H9 (cell line): ENCODE measurements at regions not wholly inside any gene's neighbourhood (a gene's known extent, or its start where the extent isn't known, plus 50 kb on each side); places are given as distances from the start of the nearest gene placed in this dataset.

Experiments used
- DNase-seq: peaks from one replicate; pipeline ENCODE4 v3.0.0-alpha.2; 2017
- H2AFZ ChIP-seq: one replicate; pipeline ENCODE4 v1.6.1; 2013; ENCODE audit warnings: mild to moderate bottlenecking, low read length, control low read depth, moderate library complexity
- H2AK5ac ChIP-seq: 2 replicates; pipeline ENCODE4 v1.6.1; 2013; ENCODE audit warnings: low read length, control low read depth, mixed read lengths; ENCODE audit not compliant: insufficient read length
- H2BK120ac ChIP-seq: one replicate; pipeline ENCODE4 v1.6.1; 2013; ENCODE audit warnings: low read depth, mild to moderate bottlenecking, low read length, control low read depth, inconsistent platforms; ENCODE audit not compliant: poor library complexity, severe bottlenecking
- H2BK12ac ChIP-seq: 2 replicates; pipeline ENCODE4 v1.6.1; 2013; ENCODE audit warnings: low read length, control low read depth, mixed read lengths, low read depth; ENCODE audit not compliant: insufficient read length
- H2BK15ac ChIP-seq: 2 replicates; pipeline ENCODE4 v1.6.1; 2013; ENCODE audit warnings: low read depth, low read length, control low read depth
- H2BK20ac ChIP-seq: one replicate; pipeline ENCODE4 v1.6.1; 2013; ENCODE audit warnings: low read depth, mild to moderate bottlenecking, low read length, control low read depth, inconsistent platforms; ENCODE audit not compliant: poor library complexity, severe bottlenecking
- H2BK5ac ChIP-seq: 2 replicates; pipeline ENCODE4 v1.6.1; 2013; ENCODE audit warnings: low read length, control low read depth, mixed read lengths; ENCODE audit not compliant: insufficient read length
- H3K14ac ChIP-seq: 2 replicates; pipeline ENCODE4 v1.6.1; 2013; ENCODE audit warnings: low read length, control low read depth; ENCODE audit not compliant: insufficient read depth
- H3K18ac ChIP-seq: 2 replicates; pipeline ENCODE4 v1.6.1; 2013; ENCODE audit warnings: low read depth, mild to moderate bottlenecking, mixed read lengths, low read length, control low read depth; ENCODE audit not compliant: insufficient read length
- H3K23ac ChIP-seq: 2 replicates; pipeline ENCODE4 v1.6.1; 2013; ENCODE audit warnings: low read length, control low read depth, mixed read lengths, low read depth; ENCODE audit not compliant: insufficient read length
- H3K23me2 ChIP-seq: 2 replicates; pipeline ENCODE4 v1.6.1; 2013; ENCODE audit warnings: low read depth, mild to moderate bottlenecking, mixed read lengths, low read length, control low read depth; ENCODE audit not compliant: insufficient read length, poor library complexity, severe bottlenecking
- H3K27ac ChIP-seq: 2 replicates; pipeline ENCODE4 v1.5.1; 2013; ENCODE audit warnings: low read length, control low read depth, mixed read lengths, low read depth; ENCODE audit not compliant: insufficient read length
- H3K27me3 ChIP-seq: 2 replicates; pipeline ENCODE4 v1.6.1; 2013; ENCODE audit warnings: low read length, control low read depth, inconsistent platforms; ENCODE audit not compliant: insufficient read depth
- H3K4ac ChIP-seq: 2 replicates; pipeline ENCODE4 v1.6.1; 2013; ENCODE audit warnings: low read depth, mild to moderate bottlenecking, control low read depth, inconsistent platforms, low read length, moderate library complexity
- H3K4me1 ChIP-seq: 2 replicates; pipeline ENCODE4 v1.6.1; 2013; ENCODE audit warnings: low read length, control low read depth, inconsistent platforms; ENCODE audit not compliant: insufficient read depth
- H3K4me2 ChIP-seq: 2 replicates; pipeline ENCODE4 v1.6.1; 2013; ENCODE audit warnings: low read length, control low read depth, mixed read lengths; ENCODE audit not compliant: insufficient read length, insufficient read depth
- H3K56ac ChIP-seq: 2 replicates; pipeline ENCODE4 v1.6.1; 2013; ENCODE audit warnings: low read depth, mild to moderate bottlenecking, mixed read lengths, low read length, control low read depth; ENCODE audit not compliant: insufficient read length
- H3K79me1 ChIP-seq: 2 replicates; pipeline ENCODE4 v1.6.1; 2013; ENCODE audit warnings: low read depth, mild to moderate bottlenecking, moderate library complexity, low read length, control low read depth, inconsistent platforms; ENCODE audit not compliant: insufficient read depth, poor library complexity, severe bottlenecking
- H3K79me2 ChIP-seq: 2 replicates; pipeline ENCODE4 v1.6.1; 2013; ENCODE audit warnings: low read length, control low read depth, inconsistent platforms; ENCODE audit not compliant: insufficient read depth
- H3K9ac ChIP-seq: 2 replicates; pipeline ENCODE4 v1.6.1; 2013; ENCODE audit warnings: low read length, control low read depth, mixed read lengths; ENCODE audit not compliant: insufficient read length; ENCODE audit errors: extremely low read depth
- H3K9me3 ChIP-seq: one replicate; pipeline ENCODE4 v1.6.1; 2013; ENCODE audit warnings: low read depth, low read length, inconsistent platforms; ENCODE audit not compliant: control insufficient read depth
- H3T11ph ChIP-seq: one replicate; pipeline ENCODE4 v1.6.1; 2013; ENCODE audit warnings: mild to moderate bottlenecking, low read length, control low read depth, inconsistent platforms
- H4K20me1 ChIP-seq: one replicate; pipeline ENCODE4 v1.6.1; 2013; ENCODE audit not compliant: control insufficient read depth, insufficient read length, insufficient read depth
- H4K5ac ChIP-seq: 2 replicates; pipeline ENCODE4 v1.6.1; 2013; ENCODE audit warnings: low read depth, mild to moderate bottlenecking, mixed read lengths, low read length, control low read depth; ENCODE audit not compliant: insufficient read length
- H4K8ac ChIP-seq: replicated peaks from 2 replicates; pipeline ENCODE4 v1.6.1; 2013; ENCODE audit warnings: low read length, control low read depth, mixed read lengths, low read depth; ENCODE audit not compliant: insufficient read length
- H4K91ac ChIP-seq: 2 replicates; pipeline ENCODE4 v1.6.1; 2013; ENCODE audit warnings: low read depth, mild to moderate bottlenecking, moderate library complexity, mixed read lengths, low read length, control low read depth; ENCODE audit not compliant: insufficient read length
- H3K27ac Mint-ChIP-seq, 3 experiments: 2 replicates in 2 of 3; 3 replicates in 1 of 3; pipeline ENCODE4 v1.8.0; 2020 to 2021; ENCODE audit warnings: mixed read lengths in 3 of 3, mild to moderate bottlenecking in 1 of 3, moderate library complexity in 1 of 3
- H3K27me3 Mint-ChIP-seq: 2 replicates; pipeline ENCODE4 v1.8.0; 2021; ENCODE audit warnings: low read depth, mild to moderate bottlenecking, moderate library complexity, mixed read lengths
- H3K36me3 Mint-ChIP-seq, 3 experiments: 2 replicates in 2 of 3; 3 replicates in 1 of 3; pipeline ENCODE4 v1.8.0; 2020 to 2021; ENCODE audit warnings: low read depth in 3 of 3, mixed read lengths in 3 of 3; ENCODE audit not compliant: insufficient read depth in 1 of 3
- H3K4me1 Mint-ChIP-seq, 2 experiments: 2 replicates each; pipeline ENCODE4 v1.8.0; 2020; ENCODE audit warnings: mixed read lengths in 2 of 2
- H3K4me3 Mint-ChIP-seq, 2 experiments: 2 replicates in 1 of 2; 3 replicates in 1 of 2; pipeline ENCODE4 v1.8.0; 2020 to 2021; ENCODE audit warnings: mild to moderate bottlenecking in 2 of 2, mixed read lengths in 2 of 2, moderate library complexity in 1 of 2
- H3K9me3 Mint-ChIP-seq, 2 experiments: 2 replicates in 1 of 2; 3 replicates in 1 of 2; pipeline ENCODE4 v1.8.0; 2020; ENCODE audit warnings: mild to moderate bottlenecking in 2 of 2, mixed read lengths in 2 of 2, moderate library complexity in 1 of 2
- whole genome bisulfite sequencing: extraction: QIAGEN DNeasy Blood & Tissue Kit; methylation state at CpG from one replicate; pipeline ENCODE4 v1.1.7; 2013; ENCODE audit warnings: missing lambda C conversion rate, low lambda C conversion rate, mixed read lengths; ENCODE audit not compliant: insufficient read length; ENCODE audit errors: extremely low coverage; 5-methylcytosine and 5-hydroxymethylcytosine counted together
- TF ChIP-seq, protein P1 (sequence below): fragments of 200-600 bp; sonication (generic); conservative IDR thresholded peaks from 3 replicates; pipeline ENCODE4 v1.8.0; 2021; ENCODE audit warnings: antibody characterized with exemption, mild to moderate bottlenecking

- no peak overlapping the region for H2BK120ac ChIP-seq
- no CpG with 5 or more reads among the region's 1 CpG for WGBS
- no peak overlapping the region for H3K14ac ChIP-seq
- no peak overlapping the region for H3K27ac Mint-ChIP-seq
- H4K8ac ChIP-seq: no peak overlapping the region
- TF ChIP-seq, protein P1, sequence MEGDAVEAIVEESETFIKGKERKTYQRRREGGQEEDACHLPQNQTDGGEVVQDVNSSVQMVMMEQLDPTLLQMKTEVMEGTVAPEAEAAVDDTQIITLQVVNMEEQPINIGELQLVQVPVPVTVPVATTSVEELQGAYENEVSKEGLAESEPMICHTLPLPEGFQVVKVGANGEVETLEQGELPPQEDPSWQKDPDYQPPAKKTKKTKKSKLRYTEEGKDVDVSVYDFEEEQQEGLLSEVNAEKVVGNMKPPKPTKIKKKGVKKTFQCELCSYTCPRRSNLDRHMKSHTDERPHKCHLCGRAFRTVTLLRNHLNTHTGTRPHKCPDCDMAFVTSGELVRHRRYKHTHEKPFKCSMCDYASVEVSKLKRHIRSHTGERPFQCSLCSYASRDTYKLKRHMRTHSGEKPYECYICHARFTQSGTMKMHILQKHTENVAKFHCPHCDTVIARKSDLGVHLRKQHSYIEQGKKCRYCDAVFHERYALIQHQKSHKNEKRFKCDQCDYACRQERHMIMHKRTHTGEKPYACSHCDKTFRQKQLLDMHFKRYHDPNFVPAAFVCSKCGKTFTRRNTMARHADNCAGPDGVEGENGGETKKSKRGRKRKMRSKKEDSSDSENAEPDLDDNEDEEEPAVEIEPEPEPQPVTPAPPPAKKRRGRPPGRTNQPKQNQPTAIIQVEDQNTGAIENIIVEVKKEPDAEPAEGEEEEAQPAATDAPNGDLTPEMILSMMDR: no peak
- peaks cover 5 to 6% of the 10 kb centered on the region in 2 experiments; a peak in 3 of 4 replicates for H3K4me1 Mint-ChIP-seq
- H3K23me2 ChIP-seq: no peaks in the 10 kb centered on the region
- no peak overlapping the region for H3T11ph ChIP-seq
- H3K4me3 Mint-ChIP-seq: no peak overlapping the region
- no peak overlapping the region for H2BK15ac ChIP-seq
- no peak for DNase-seq
- no peak overlapping the region for H3K56ac ChIP-seq
- no peaks in the 10 kb centered on the region for H3K9me3 ChIP-seq
- no peak overlapping the region for H2AFZ ChIP-seq
- H3K79me2 ChIP-seq: no peaks in the 10 kb centered on the region
- H4K5ac ChIP-seq: no peak overlapping the region
- no peak overlapping the region for H3K4me2 ChIP-seq
- no peak overlapping the region for H3K4ac ChIP-seq
- H3K27ac ChIP-seq: no peak overlapping the region
- H3K4me1 ChIP-seq: no peaks in the 10 kb centered on the region
- peaks cover 78% of the 10 kb centered on the region for H3K27me3 Mint-ChIP-seq
- no peak overlapping the region for H3K9ac ChIP-seq
- H2BK20ac ChIP-seq: no peak overlapping the region
- peaks cover 0 to 20% of the 10 kb centered on the region in 2 experiments; a peak in 3 of 5 replicates for H3K9me3 Mint-ChIP-seq
- no peak overlapping the region for H3K23ac ChIP-seq
- no peak overlapping the region for H2BK12ac ChIP-seq
- H3K36me3 Mint-ChIP-seq: no peaks in the 10 kb centered on the region
- no peaks in the 10 kb centered on the region for H3K27me3 ChIP-seq
- no peaks in the 10 kb centered on the region for H3K79me1 ChIP-seq
- H4K91ac ChIP-seq: no peak overlapping the region
- H4K20me1 ChIP-seq: no peaks in the 10 kb centered on the region
- no peak overlapping the region for H2BK5ac ChIP-seq
- no peak overlapping the region for H3K18ac ChIP-seq
- H2AK5ac ChIP-seq: no peak overlapping the region
Measured at GRCh38 chr2:94966689-94967088, 58.8 kb upstream of the MAL start.
